IMR-90 (cell line): ENCODE measurements at regions not wholly inside any gene's neighbourhood (a gene's known extent, or its start where the extent isn't known, plus 50 kb on each side); places are given as distances from the start of the nearest gene placed in this dataset.

Experiments used
- ATAC-seq: fragments of 200-7000 bp; cut with Tn5 transposase; 2 replicates; pipeline ENCODE4 v1.9.1; 2020; ENCODE audit warnings: low read depth, mild to moderate bottlenecking, moderate library complexity
- BruUV-seq: library from RNA; stranded (reverse); fragments of 400-500 nt; replicated peaks from 2 replicates; lab custom pipeline; 2021; lab: Mats Ljungman, UMichigan
- CTCF ChIA-PET: fragments of 300-600 bp; formaldehyde crosslinking; extraction: SDS; loops from one replicate; lab custom pipeline; 2021; ENCODE audit warnings: antibody characterized with exemption; lab: Yijun Ruan, JAX
- POLR2A ChIA-PET: fragments of 300-600 bp; sonication (Branson Sonifier 250); formaldehyde crosslinking; loops from one replicate; lab custom pipeline; 2022; ENCODE audit warnings: antibody characterized with exemption; ENCODE audit not compliant: unreplicated experiment; lab: Charles Lee
- DNase-seq: peaks from one replicate; pipeline ENCODE4 v3.0.0; 2013
- H2AFZ ChIP-seq: replicated peaks from 2 replicates; pipeline ENCODE3; 2013; ENCODE audit warnings: low read length, mild to moderate bottlenecking; ENCODE audit not compliant: poor library complexity
- H2AK5ac ChIP-seq: 2 replicates; pipeline ENCODE4 v1.6.1; 2013; ENCODE audit warnings: low read depth, low read length, inconsistent platforms
- H2AK9ac ChIP-seq: replicated peaks from 2 replicates; pipeline ENCODE3; 2013; ENCODE audit warnings: mild to moderate bottlenecking, low read depth, low read length, moderate library complexity; ENCODE audit not compliant: poor library complexity
- H2BK120ac ChIP-seq: 2 replicates; pipeline ENCODE4 v1.6.1; 2013; ENCODE audit warnings: low read depth, low read length, inconsistent platforms
- H2BK15ac ChIP-seq: 3 replicates; pipeline ENCODE4 v1.6.1; 2013; ENCODE audit warnings: low read depth, low read length, inconsistent platforms
- H2BK20ac ChIP-seq: 2 replicates; pipeline ENCODE4 v1.6.1; 2013; ENCODE audit warnings: low read depth, mild to moderate bottlenecking, inconsistent platforms, low read length, moderate library complexity
- H2BK5ac ChIP-seq: 2 replicates; pipeline ENCODE4 v1.6.1; 2013; ENCODE audit warnings: mild to moderate bottlenecking, low read depth, low read length, inconsistent platforms; ENCODE audit not compliant: poor library complexity, severe bottlenecking
- H3K14ac ChIP-seq: replicated peaks from 2 replicates; pipeline ENCODE4 v1.6.1; 2013; ENCODE audit warnings: low read depth, low read length, inconsistent platforms
- H3K18ac ChIP-seq: 2 replicates; pipeline ENCODE4 v1.6.1; 2013; ENCODE audit warnings: low read depth, low read length, control low read depth
- H3K23ac ChIP-seq: 2 replicates; pipeline ENCODE4 v1.6.1; 2013; ENCODE audit warnings: low read depth, low read length, inconsistent platforms
- H3K27ac ChIP-seq: 2 replicates; pipeline ENCODE4 v1.5.1; 2013; ENCODE audit warnings: mild to moderate bottlenecking, control low read depth, low read length; ENCODE audit not compliant: insufficient read depth
- H3K27me3 ChIP-seq: 2 replicates; pipeline ENCODE4 v1.6.1; 2013; ENCODE audit warnings: low read length; ENCODE audit not compliant: control insufficient read depth, insufficient read depth
- H3K36me3 ChIP-seq: 2 replicates; pipeline ENCODE4 v1.6.1; 2013; ENCODE audit warnings: low read length, mixed read lengths; ENCODE audit not compliant: control insufficient read depth, insufficient read depth
- H3K4ac ChIP-seq: 2 replicates; pipeline ENCODE4 v1.6.1; 2013; ENCODE audit warnings: low read depth, low read length, inconsistent platforms
- H3K4me1 ChIP-seq: 2 replicates; pipeline ENCODE4 v1.6.1; 2013; ENCODE audit warnings: low read length, mixed read lengths; ENCODE audit not compliant: control insufficient read depth, insufficient read depth
- H3K4me2 ChIP-seq: 2 replicates; pipeline ENCODE4 v1.6.1; 2013; ENCODE audit warnings: low read depth, mild to moderate bottlenecking, control low read depth, low read length, moderate library complexity
- H3K4me3 ChIP-seq: 2 replicates; pipeline ENCODE4 v1.5.1; 2013; ENCODE audit warnings: low read depth, mild to moderate bottlenecking, control low read depth, low read length, moderate library complexity; ENCODE audit not compliant: insufficient read depth
- H3K56ac ChIP-seq: 2 replicates; pipeline ENCODE4 v1.6.1; 2013; ENCODE audit warnings: low read length, inconsistent platforms; ENCODE audit not compliant: insufficient read depth; ENCODE audit errors: extremely low read depth
- H3K79me1 ChIP-seq, 2 experiments: 2 replicates each; pipeline ENCODE4 v1.6.1; 2013; ENCODE audit warnings: low read length in 2 of 2, inconsistent platforms in 1 of 2, low read depth in 1 of 2
- H3K9ac ChIP-seq: 2 replicates; pipeline ENCODE4 v1.6.1; 2013; ENCODE audit warnings: low read depth, low read length, control low read depth
- H3K9me1 ChIP-seq: 2 replicates; pipeline ENCODE4 v1.6.1; 2013; ENCODE audit warnings: low read length, inconsistent platforms; ENCODE audit not compliant: insufficient read depth
- H3K9me3 ChIP-seq: 2 replicates; pipeline ENCODE4 v1.6.1; 2013; ENCODE audit warnings: low read length; ENCODE audit not compliant: control insufficient read depth, insufficient read depth
- H4K20me1 ChIP-seq: 2 replicates; pipeline ENCODE4 v1.6.1; 2013; ENCODE audit warnings: low read length, inconsistent platforms; ENCODE audit not compliant: insufficient read depth
- H4K5ac ChIP-seq: 2 replicates; pipeline ENCODE4 v1.6.1; 2013; ENCODE audit warnings: mild to moderate bottlenecking, low read depth, low read length, control low read depth
- H4K8ac ChIP-seq, 2 experiments: 2 replicates each; pipeline ENCODE4 v1.6.1; 2013; ENCODE audit warnings: low read depth in 2 of 2, low read length in 2 of 2, control low read depth in 1 of 2, inconsistent platforms in 1 of 2
- H4K91ac ChIP-seq: 2 replicates; pipeline ENCODE4 v1.6.1; 2013; ENCODE audit warnings: low read depth, low read length, inconsistent platforms; ENCODE audit not compliant: insufficient read depth
- BHLHE40 ChIP-seq: fragments of 150-350 bp; IDR thresholded peaks from 2 replicates; pipeline ENCODE4 v1.6.1; 2016; ENCODE audit warnings: mild to moderate bottlenecking, low read depth, low read length
- CEBPB ChIP-seq: IDR thresholded peaks from 2 replicates; pipeline ENCODE4 v1.6.1; 2012; ENCODE audit warnings: low read depth, low read length, improper control_type of control experiment
- CHD1 ChIP-seq: IDR thresholded peaks from 2 replicates; pipeline ENCODE4 v1.6.1; 2012; ENCODE audit warnings: low read depth, low read length, improper control_type of control experiment
- CTCF ChIP-seq: conservative IDR thresholded peaks from 2 replicates; pipeline ENCODE4 v1.5.1; 2012; ENCODE audit warnings: mild to moderate bottlenecking, low read depth, low read length, improper control_type of control experiment
- ELK1 ChIP-seq: fragments of 150-350 bp; IDR thresholded peaks from 2 replicates; pipeline ENCODE4 v1.6.1; 2016; ENCODE audit warnings: low read depth, mild to moderate bottlenecking, low read length, moderate library complexity, borderline replicate concordance
- FOS ChIP-seq: fragments of 150-350 bp; IDR thresholded peaks from 2 replicates; pipeline ENCODE4 v1.6.1; 2016; ENCODE audit warnings: low read depth, low read length
- MAFK ChIP-seq: IDR thresholded peaks from 2 replicates; pipeline ENCODE4 v1.6.1; 2012; ENCODE audit warnings: low read depth, low read length, improper control_type of control experiment
- MAZ ChIP-seq: IDR thresholded peaks from 2 replicates; pipeline ENCODE4 v1.6.1; 2012; ENCODE audit warnings: low read depth, mild to moderate bottlenecking, low read length, improper control_type of control experiment, moderate library complexity, borderline replicate concordance
- MXI1 ChIP-seq: IDR thresholded peaks from 2 replicates; pipeline ENCODE4 v1.6.1; 2012; ENCODE audit warnings: low read depth, mild to moderate bottlenecking, low read length, moderate library complexity, borderline replicate concordance
- NFE2L2 ChIP-seq: fragments of 150-350 bp; IDR thresholded peaks from 2 replicates; pipeline ENCODE4 v1.6.1; 2016; ENCODE audit warnings: low read depth, mild to moderate bottlenecking, low read length
- POLR2A ChIP-seq: IDR thresholded peaks from 2 replicates; pipeline ENCODE4 v1.6.1; 2012; ENCODE audit warnings: mild to moderate bottlenecking, low read depth, low read length
- RAD21 ChIP-seq: IDR thresholded peaks from 2 replicates; pipeline ENCODE4 v1.6.1; 2012; ENCODE audit warnings: low read length, improper control_type of control experiment
- RCOR1 ChIP-seq: IDR thresholded peaks from 2 replicates; pipeline ENCODE4 v1.6.1; 2012; ENCODE audit warnings: mild to moderate bottlenecking, low read length, improper control_type of control experiment; ENCODE audit not compliant: insufficient replicate concordance
- RFX5 ChIP-seq: IDR thresholded peaks from 2 replicates; pipeline ENCODE4 v1.8.0; 2012; ENCODE audit warnings: low read depth, mild to moderate bottlenecking, low read length, moderate library complexity
- SMC3 ChIP-seq: fragments of 150-350 bp; IDR thresholded peaks from 2 replicates; pipeline ENCODE4 v1.6.1; 2016; ENCODE audit warnings: low read depth, mild to moderate bottlenecking, antibody characterized with exemption, low read length, moderate library complexity
- WGBS, 2 experiments: methylation state at CpG; one replicate each; pipeline versions ENCODE4 v1.1.5 to v1.1.7; 2013; ENCODE audit warnings: missing lambda C conversion rate in 2 of 2; ENCODE audit not compliant: insufficient read length in 1 of 2; ENCODE audit errors: extremely low coverage in 2 of 2; 5-methylcytosine and 5-hydroxymethylcytosine counted together
- dilution Hi-C: fragments of 300-500 bp; cut with HindIII; formaldehyde crosslinking; loops from one replicate; pipeline ENCODE4 v1.14.3; 2018; ENCODE audit warnings: low sequenced_read_pairs; ENCODE audit not compliant: unreplicated experiment
- in situ Hi-C: fragments of 300-500 bp; cut with MboI; formaldehyde crosslinking; loops from 3 replicates; pipeline ENCODE4 v1.14.3; 2019; ENCODE audit warnings: low sequenced_read_pairs, inconsistent platforms, mixed read lengths
- intact Hi-C: fragments of 100-400 bp; cut with micrococcal nuclease; formaldehyde crosslinking; loops from 2 replicates; pipeline ENCODE4 v1.10.0; 2022
- TF ChIP-seq, protein P1 (sequence below): fragments of 150-350 bp; IDR thresholded peaks from 2 replicates; pipeline ENCODE4 v1.6.1; 2017; ENCODE audit warnings: mild to moderate bottlenecking, antibody characterized with exemption, low read length, low read depth

- no TSS peak for BruUV-seq
- no peaks in the 10 kb centered on the region; the same call in 1 of the 2 replicates for H3K9me1 ChIP-seq
- H4K8ac ChIP-seq, result no peak overlapping the region
- peaks cover 3% of the 10 kb centered on the region for H3K9me3 ChIP-seq
- no peaks in the 10 kb centered on the region for H3K36me3 ChIP-seq
- H3K4me2 ChIP-seq, result no peak overlapping the region
- no peak overlapping the region for H2AFZ ChIP-seq
- H3K79me1 ChIP-seq, result no peaks in the 10 kb centered on the region
- H3K9ac ChIP-seq, result no peak overlapping the region
- H3K27ac ChIP-seq, result no peak overlapping the region
- H2AK5ac ChIP-seq, result no peak overlapping the region
- CTCF ChIA-PET, result no interaction called here
- H3K4ac ChIP-seq, result no peak overlapping the region
- H4K20me1 ChIP-seq, result no peaks in the 10 kb centered on the region
- intact Hi-C loops (no loop called here), dilution Hi-C loops (no loop called here), in situ Hi-C loops (no loop called here)
- no peak overlapping the region for H4K91ac ChIP-seq
- no peaks in the 10 kb centered on the region for H3K4me1 ChIP-seq
- no peak for ATAC-seq
- H3K27me3 ChIP-seq, result peaks cover 6% of the 10 kb centered on the region
- no peak overlapping the region for H3K4me3 ChIP-seq
- 95% methylated on average over 4 of the region's 11 CpGs; no CpG with 5 or more reads in 1 of the 2 experiments for WGBS, 2 experiments
- H3K56ac ChIP-seq, result no peak overlapping the region
- H2BK20ac ChIP-seq, result no peak overlapping the region
- TF ChIP-seq RFX5, result no peak
- no peak for TF ChIP-seq FOS
- no peak for TF ChIP-seq NFE2L2
- TF ChIP-seq, protein P1, sequence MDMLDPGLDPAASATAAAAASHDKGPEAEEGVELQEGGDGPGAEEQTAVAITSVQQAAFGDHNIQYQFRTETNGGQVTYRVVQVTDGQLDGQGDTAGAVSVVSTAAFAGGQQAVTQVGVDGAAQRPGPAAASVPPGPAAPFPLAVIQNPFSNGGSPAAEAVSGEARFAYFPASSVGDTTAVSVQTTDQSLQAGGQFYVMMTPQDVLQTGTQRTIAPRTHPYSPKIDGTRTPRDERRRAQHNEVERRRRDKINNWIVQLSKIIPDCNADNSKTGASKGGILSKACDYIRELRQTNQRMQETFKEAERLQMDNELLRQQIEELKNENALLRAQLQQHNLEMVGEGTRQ, result no peak
- no peak for TF ChIP-seq CTCF
- no peak for TF ChIP-seq RAD21
- no peak for TF ChIP-seq BHLHE40
- TF ChIP-seq SMC3, result no peak
- no peak for TF ChIP-seq ELK1
- TF ChIP-seq RCOR1, result no peak
- no peak for TF ChIP-seq CHD1
- TF ChIP-seq CEBPB, result no peak
- TF ChIP-seq MAZ, result no peak
- no peak for TF ChIP-seq MXI1
- no peak for TF ChIP-seq MAFK
- TF ChIP-seq POLR2A, result no peak
- H2BK120ac ChIP-seq, result no peak overlapping the region
- no peak overlapping the region for H2BK5ac ChIP-seq
- POLR2A ChIA-PET, result no interaction called here
- H3K23ac ChIP-seq, result no peak overlapping the region
- no peak overlapping the region for H3K14ac ChIP-seq
- H4K5ac ChIP-seq, result no peak overlapping the region
- H2BK15ac ChIP-seq, result no peak overlapping the region
- no peak overlapping the region for H3K18ac ChIP-seq
- no peak overlapping the region for H2AK9ac ChIP-seq
- no peak for DNase-seq
Measured at GRCh38 chr16:86966777-86967176, 350.4 kb downstream of the C16orf95 start.
